ENCODE measurements at regions not wholly inside any gene's neighbourhood (a gene's known extent, or its start where the extent isn't known, plus 50 kb on each side); places are given as distances from the start of the nearest gene placed in this dataset.

DNA sequence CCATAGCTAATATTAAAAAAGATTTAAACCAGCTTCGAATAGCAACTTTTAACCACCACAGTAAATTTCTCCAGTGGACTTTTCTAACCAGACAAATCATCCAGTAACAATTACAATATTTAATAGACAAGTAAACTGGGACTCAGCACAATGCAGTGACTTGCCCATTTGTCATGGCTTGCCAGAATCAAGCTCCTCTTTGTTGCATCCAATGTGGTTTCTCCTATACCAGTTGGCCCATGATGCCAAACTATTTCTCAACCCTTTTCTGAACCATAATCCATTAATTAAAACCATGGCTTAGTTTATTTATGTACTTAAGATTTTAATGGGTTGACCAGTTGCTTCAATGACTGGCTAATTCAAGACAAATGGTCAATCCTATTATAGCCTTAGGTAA, 64.4 kb downstream of the DIO2 start:
- TF ChIP-seq, protein P1, sequence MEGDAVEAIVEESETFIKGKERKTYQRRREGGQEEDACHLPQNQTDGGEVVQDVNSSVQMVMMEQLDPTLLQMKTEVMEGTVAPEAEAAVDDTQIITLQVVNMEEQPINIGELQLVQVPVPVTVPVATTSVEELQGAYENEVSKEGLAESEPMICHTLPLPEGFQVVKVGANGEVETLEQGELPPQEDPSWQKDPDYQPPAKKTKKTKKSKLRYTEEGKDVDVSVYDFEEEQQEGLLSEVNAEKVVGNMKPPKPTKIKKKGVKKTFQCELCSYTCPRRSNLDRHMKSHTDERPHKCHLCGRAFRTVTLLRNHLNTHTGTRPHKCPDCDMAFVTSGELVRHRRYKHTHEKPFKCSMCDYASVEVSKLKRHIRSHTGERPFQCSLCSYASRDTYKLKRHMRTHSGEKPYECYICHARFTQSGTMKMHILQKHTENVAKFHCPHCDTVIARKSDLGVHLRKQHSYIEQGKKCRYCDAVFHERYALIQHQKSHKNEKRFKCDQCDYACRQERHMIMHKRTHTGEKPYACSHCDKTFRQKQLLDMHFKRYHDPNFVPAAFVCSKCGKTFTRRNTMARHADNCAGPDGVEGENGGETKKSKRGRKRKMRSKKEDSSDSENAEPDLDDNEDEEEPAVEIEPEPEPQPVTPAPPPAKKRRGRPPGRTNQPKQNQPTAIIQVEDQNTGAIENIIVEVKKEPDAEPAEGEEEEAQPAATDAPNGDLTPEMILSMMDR (IDR thresholded peaks at IDR 0.05), result no peak

DNA sequence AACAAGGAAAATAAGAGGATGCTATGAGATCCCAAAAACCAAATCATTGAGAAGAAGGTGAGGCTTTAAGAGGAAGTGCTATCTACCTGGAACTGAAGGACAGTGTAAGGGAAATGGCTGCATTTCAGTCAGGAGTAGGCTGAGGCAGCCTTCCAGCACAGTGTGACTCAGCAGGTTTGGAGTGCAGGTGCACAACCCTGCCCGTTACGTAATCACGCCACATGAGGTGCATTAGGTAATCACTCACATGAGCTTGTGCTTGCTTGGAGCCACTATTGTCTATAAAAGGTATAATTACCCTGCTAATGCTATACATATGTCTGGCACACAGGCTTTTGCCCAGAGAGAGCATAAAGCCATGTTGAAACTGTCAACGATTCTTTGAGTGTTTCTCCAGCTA, 74.9 kb downstream of the DIO2 start:
- TF ChIP-seq, protein P1 (IDR thresholded peaks at IDR 0.05), result no peak

DNA sequence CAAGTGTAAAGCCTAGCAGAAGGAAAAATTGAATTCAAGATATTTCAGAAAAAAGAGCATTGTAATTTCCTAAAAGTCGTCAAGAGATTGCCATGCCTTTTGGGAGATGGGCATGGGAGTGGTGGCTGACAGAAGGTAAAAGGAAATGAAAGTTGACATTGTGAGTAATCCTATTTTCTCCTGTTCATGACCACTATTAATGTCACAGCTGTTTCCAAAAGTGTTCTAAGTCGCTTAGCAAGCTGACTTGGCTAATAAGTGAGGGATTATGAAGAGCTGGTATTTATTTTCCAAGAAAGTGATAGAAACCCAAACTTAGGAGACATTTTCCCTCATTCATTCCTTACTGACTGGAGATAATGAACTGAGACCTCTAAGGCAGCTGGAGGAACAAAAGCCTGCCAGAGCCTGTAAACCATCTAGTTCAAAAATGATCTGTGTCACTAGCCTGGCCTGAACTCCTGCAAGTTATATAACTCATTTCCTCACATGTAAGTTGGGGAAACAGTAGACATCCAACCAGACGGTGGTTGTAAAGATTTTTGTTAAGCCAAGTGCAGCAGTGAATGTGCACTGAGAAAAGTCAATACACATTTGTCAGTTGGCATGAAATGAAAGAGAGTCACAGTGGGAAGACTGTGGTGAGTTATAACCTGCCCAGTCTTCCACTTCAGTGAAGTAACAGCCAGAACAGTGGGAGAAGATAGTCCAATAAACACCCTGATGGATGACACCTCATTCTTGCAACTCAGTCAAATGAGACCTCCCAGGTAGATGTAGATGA, 75.8 kb downstream of the DIO2 start:
- TF ChIP-seq, protein P1 (IDR thresholded peaks at IDR 0.05), result no peak

DNA sequence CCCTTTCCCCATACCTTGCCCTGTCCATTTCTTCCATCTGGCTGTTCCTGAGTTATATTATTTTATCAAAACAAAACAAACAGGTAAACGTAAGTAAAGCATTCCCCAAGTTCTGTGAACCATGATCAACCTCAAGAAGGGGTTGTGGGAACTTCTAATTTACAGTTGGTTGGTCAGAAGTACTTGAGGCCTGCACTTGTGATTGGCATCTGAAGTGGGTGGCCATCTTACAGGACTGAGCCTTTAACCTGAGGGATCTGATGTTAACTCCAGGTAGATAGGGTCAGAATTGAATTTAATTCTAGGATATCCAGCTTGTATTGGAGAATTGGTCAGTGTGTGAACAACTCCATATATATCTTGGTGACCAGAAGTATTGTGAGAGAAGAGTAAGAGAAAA, 77.0 kb downstream of the DIO2 start:
- TF ChIP-seq, protein P1 (IDR thresholded peaks at IDR 0.05), result no peak

DNA sequence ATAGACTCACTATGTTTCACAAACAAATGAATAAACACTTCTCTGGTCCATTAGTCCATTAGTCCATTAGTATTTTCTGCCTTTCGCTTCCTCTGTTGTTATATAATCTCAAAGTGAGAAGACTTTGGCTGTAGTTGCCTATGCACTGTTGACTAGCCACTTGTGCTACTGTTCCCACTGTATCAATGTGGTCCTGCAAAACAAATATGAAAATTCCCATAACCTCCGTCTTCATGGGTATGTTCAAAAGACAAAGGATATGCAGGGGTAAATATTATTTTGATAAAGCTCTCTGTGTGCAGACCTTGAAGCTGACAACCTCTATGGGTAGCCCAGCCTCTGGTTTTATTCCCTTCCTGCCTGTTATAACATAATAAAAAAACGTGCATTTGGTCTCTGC, 77.8 kb downstream of the DIO2 start:
- TF ChIP-seq, protein P1 (IDR thresholded peaks at IDR 0.05), result no peak

DNA sequence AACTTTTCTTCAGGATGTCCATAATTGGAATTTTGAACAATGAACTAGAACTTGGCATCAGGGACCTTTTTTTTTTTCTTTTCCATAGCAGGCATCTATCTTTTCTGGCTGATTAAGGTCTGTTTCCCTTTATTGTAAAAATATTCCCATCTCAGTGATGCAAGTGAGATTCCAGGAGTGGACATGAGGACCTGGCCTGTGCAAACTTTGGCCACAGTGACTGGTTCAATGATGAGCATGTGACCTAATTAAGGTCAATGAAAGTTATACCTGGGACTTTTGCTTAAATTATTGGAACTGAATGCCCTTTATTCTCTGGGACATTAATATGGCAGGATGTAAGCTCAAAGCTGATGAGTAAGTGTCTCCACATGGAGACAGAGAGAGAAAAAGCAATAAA, 83.8 kb downstream of the DIO2 start:
- TF ChIP-seq, protein P1 (IDR thresholded peaks at IDR 0.05), result no peak

DNA sequence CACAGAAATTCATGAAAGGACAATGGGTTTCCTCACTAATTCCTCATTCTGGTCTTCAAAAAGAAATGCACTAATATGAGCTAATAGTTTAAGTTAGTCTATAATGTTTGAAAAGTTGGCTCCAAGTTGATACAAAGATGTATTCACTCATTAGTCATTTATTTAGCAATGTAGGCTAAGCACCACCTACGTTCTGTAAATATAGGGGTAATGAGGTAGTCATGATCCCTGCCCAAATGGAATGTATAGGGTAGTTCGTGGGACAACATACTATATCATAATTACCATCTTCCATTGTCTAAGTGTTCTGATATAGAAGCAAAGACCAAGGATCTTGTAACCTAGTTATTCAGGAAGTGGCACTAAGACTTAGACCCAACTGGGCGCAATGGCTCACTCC, 86.5 kb downstream of the DIO2 start:
- TF ChIP-seq, protein P1 (IDR thresholded peaks at IDR 0.05), result no peak

DNA sequence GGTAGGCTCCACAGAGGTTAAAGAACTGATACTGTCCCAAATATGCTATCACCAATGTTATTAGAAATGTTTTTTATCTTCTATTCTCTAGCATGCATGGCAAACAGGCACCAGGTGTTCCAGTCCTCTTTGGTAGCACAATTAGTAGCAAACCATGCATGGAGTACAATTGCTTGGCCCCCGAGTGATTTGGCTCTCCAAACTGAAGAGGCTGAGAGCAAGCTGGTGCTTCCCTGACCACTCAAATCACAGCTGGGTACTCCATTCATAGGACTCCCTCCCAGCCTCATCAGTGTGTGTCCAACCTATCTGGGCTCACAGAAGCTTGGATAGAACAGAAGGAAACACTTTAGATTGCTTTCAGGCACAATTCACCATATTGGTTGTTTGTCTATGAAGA, 93.4 kb downstream of the DIO2 start:
- TF ChIP-seq, protein P1 (IDR thresholded peaks at IDR 0.05), result no peak
